HG02571 (cell line): ENCODE measurements at regions not wholly inside any gene's neighbourhood (a gene's known extent, or its start where the extent isn't known, plus 50 kb on each side); places are given as distances from the start of the nearest gene placed in this dataset.
"Not testable (repeated sequence)": the region's sequence is repeated elsewhere in the genome, so short reads cannot be mapped to it uniquely, and the experiment has no call there.

Source experiments
- ATAC-seq: cut with Tn5 transposase; IDR thresholded peaks from one replicate; pipeline ENCODE4 v1.9.1; 2021; ENCODE audit warnings: mild to moderate bottlenecking, moderate library complexity; ENCODE audit not compliant: unreplicated experiment

GRCh38 chr6:26173836-26174145 is 86.6 kb downstream of the HFE start:
- no peak for ATAC-seq

GRCh38 chr6:26175033-26175427 is 87.8 kb downstream of the HFE start:
- no peak for ATAC-seq

GRCh38 chr6:26175428-26176181 is 88.4 kb downstream of the HFE start:
- ATAC-seq: no peak

- no peak for ATAC-seq
Observed at GRCh38 chr6:26179675-26180074, 92.4 kb downstream of the HFE start.

- no peak for ATAC-seq
Observed at GRCh38 chr6:26180346-26180745, 93.1 kb downstream of the HFE start.

GRCh38 chr6:26183237-26183580 is 96.0 kb downstream of the HFE start:
- no peak for ATAC-seq

- ATAC-seq: no peak
Observed at GRCh38 chr6:26183581-26184366, 96.5 kb downstream of the HFE start.

GRCh38 chr6:26184367-26184891 is 97.2 kb downstream of the HFE start:
- ATAC-seq: no peak

GRCh38 chr6:26185004-26185403 is 97.8 kb downstream of the HFE start:
- ATAC-seq: no peak

- no peak for ATAC-seq
Observed at GRCh38 chr6:26185802-26186201, 98.6 kb downstream of the HFE start.

- no peak for ATAC-seq
Observed at GRCh38 chr6:26186652-26187051, 99.4 kb downstream of the HFE start.

- ATAC-seq: no peak
Observed at GRCh38 chr6:26187292-26187691, 100.1 kb downstream of the HFE start.

GRCh38 chr6:26187981-26188635 is 100.9 kb downstream of the HFE start:
- ATAC-seq: peak; percentile 18

GRCh38 chr6:26191512-26191911 is 104.3 kb downstream of the HFE start:
- not testable (repeated sequence) for ATAC-seq

GRCh38 chr6:26193467-26194328 is 106.5 kb downstream of the HFE start:
- no peak for ATAC-seq

GRCh38 chr6:26194329-26194701 is 107.1 kb downstream of the HFE start:
- ATAC-seq: no peak

GRCh38 chr6:26194816-26195375 is 107.7 kb downstream of the HFE start:
- no peak for ATAC-seq

- peak; percentile 19 for ATAC-seq
Observed at GRCh38 chr6:26195376-26195923, 108.2 kb downstream of the HFE start.

GRCh38 chr6:26195924-26196845 is 109.0 kb downstream of the HFE start:
- ATAC-seq: no peak
